ENCODE measurements at regions not wholly inside any gene's neighbourhood (a gene's known extent, or its start where the extent isn't known, plus 50 kb on each side); places are given as distances from the start of the nearest gene placed in this dataset.
"Not testable (repeated sequence)": the region's sequence is repeated elsewhere in the genome, so short reads cannot be mapped to it uniquely, and the experiment has no call there.

DNA sequence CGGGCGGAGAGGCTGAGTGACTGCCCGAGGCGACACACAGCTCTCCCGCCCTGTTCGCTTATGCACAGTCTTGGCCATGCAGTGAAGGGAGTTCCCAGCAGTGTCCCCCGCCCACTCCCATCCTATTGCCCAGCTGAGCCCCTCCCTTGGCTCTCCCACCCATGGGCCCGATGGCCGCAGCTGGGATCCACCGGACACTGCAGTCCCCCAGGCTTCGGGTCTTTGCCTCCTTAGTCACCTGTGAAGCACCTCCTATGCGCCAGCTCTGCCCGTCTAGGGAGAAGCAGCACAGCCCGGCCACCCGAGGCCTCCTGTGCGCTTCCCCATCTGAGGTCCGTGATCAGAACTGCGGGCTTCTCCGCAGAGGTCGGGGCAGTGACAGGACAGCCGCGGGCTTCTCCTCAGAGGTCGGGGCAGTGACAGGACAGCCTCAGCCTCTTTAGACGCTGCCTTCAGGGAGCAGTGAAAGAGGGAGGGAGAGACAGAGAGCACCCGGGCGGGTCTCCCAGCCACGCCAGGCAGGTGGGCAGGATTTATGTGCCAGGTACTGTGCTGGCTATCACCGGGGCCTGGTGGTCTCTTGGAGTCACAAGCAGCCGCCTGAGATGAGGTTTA is 143.1 kb downstream of the LAT start:
- not testable (repeated sequence) for TF ChIP-seq POLR2A (IDR thresholded peaks at IDR 0.05; ENCODE audit: low read length); GATA1 (IDR thresholded peaks at IDR 0.05; ENCODE audit: low read depth, low read length)
